ENCODE measurements at regions not wholly inside any gene's neighbourhood (a gene's known extent, or its start where the extent isn't known, plus 50 kb on each side); places are given as distances from the start of the nearest gene placed in this dataset.

GRCh38 chr10:106271237-106271636, 893.3 kb downstream of the SORCS1 start:
- TF ChIP-seq ZNF274 (IDR thresholded peaks at IDR 0.05; ENCODE audit: low read depth, low read length) (no peak), SUZ12 (IDR thresholded peaks at IDR 0.05; ENCODE audit: extremely low read depth, insufficient read depth, insufficient read length) (no peak), YY1 (IDR thresholded peaks at IDR 0.05; ENCODE audit: insufficient read depth, insufficient read length) (no peak)

All from NT2/D1 (cell line).